ENCODE measurements at regions not wholly inside any gene's neighbourhood (a gene's known extent, or its start where the extent isn't known, plus 50 kb on each side); places are given as distances from the start of the nearest gene placed in this dataset.

DNA sequence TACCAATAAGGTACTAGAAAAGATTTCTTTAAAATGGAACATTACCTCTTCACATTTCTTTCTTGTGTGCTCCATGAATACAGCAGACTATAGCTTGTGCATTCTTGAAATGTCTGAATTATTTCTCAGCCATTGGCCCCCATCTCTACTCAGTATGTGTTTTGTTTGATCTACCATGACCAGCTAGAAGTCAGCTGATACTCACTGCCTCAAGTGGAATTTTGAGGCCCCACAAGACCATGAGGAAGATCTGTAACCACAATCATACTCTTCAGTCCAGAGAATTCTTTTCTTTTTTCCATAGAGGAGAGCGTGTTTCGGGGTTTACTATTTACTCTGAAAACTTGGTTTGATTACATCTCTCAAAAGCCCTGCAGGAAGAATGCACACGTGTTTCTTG lies 319.1 kb downstream of the TOX3 start:
- TF ChIP-seq MBD4 (IDR thresholded peaks at IDR 0.05; ENCODE audit: borderline replicate concordance, low read length) (no peak), TCF7 (IDR thresholded peaks at IDR 0.05; ENCODE audit: low read depth) (no peak), MAFK (conservative IDR thresholded peaks at IDR 0.05 in 1 of 2, IDR thresholded peaks at IDR 0.05 in 1 of 2; ENCODE audit: low read length in 2 of 2) (no peak), HDAC1 (CRISPR knock-in tag; IDR thresholded peaks at IDR 0.05) (no peak)
- TF ChIP-seq, protein P1, sequence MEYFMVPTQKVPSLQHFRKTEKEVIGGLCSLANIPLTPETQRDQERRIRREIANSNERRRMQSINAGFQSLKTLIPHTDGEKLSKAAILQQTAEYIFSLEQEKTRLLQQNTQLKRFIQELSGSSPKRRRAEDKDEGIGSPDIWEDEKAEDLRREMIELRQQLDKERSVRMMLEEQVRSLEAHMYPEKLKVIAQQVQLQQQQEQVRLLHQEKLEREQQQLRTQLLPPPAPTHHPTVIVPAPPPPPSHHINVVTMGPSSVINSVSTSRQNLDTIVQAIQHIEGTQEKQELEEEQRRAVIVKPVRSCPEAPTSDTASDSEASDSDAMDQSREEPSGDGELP (IDR thresholded peaks at IDR 0.05; ENCODE audit: borderline replicate concordance, low read depth), result no peak
